Endothelial cell (in vitro differentiated cells): ENCODE measurements at regions not wholly inside any gene's neighbourhood (a gene's known extent, or its start where the extent isn't known, plus 50 kb on each side); places are given as distances from the start of the nearest gene placed in this dataset.

Experiments used
- DNase-seq: peaks from one replicate; pipeline ENCODE4 v3.0.0; 2021; ENCODE audit warnings: low spot score
- H3K27ac Mint-ChIP-seq: one replicate; pipeline ENCODE4 v1.8.0; 2021; ENCODE audit warnings: mixed read lengths, inconsistent platforms; ENCODE audit not compliant: unreplicated experiment
- H3K27me3 Mint-ChIP-seq: one replicate; pipeline ENCODE4 v1.8.0; 2021; ENCODE audit warnings: mild to moderate bottlenecking, moderate library complexity, mixed read lengths, inconsistent platforms; ENCODE audit not compliant: unreplicated experiment
- H3K36me3 Mint-ChIP-seq: one replicate; pipeline ENCODE4 v1.8.0; 2021; ENCODE audit warnings: mild to moderate bottlenecking, low read depth, mixed read lengths, inconsistent platforms; ENCODE audit not compliant: unreplicated experiment
- H3K4me1 Mint-ChIP-seq: one replicate; pipeline ENCODE4 v1.8.0; 2021; ENCODE audit warnings: mild to moderate bottlenecking, mixed read lengths, inconsistent platforms; ENCODE audit not compliant: unreplicated experiment
- H3K4me3 Mint-ChIP-seq: one replicate; pipeline ENCODE4 v1.8.0; 2021; ENCODE audit warnings: mild to moderate bottlenecking, mixed read lengths, inconsistent platforms; ENCODE audit not compliant: unreplicated experiment
- H3K9me3 Mint-ChIP-seq: one replicate; pipeline ENCODE4 v1.8.0; 2021; ENCODE audit warnings: mixed read lengths, inconsistent platforms; ENCODE audit not compliant: unreplicated experiment
- CTCF ChIP-seq: fragments of 200-600 bp; sonication (generic); IDR thresholded peaks from one replicate; pipeline ENCODE4 v1.5.0; 2021; ENCODE audit warnings: antibody characterized with exemption; ENCODE audit not compliant: unreplicated experiment

GRCh38 chr9:126147936-126148870 is 178.4 kb upstream of the MVB12B start:
- TF ChIP-seq CTCF, result no peak
- H3K4me1 Mint-ChIP-seq, result no peaks in the 10 kb centered on the region
- no peak overlapping the region for H3K4me3 Mint-ChIP-seq
- no peaks in the 10 kb centered on the region for H3K9me3 Mint-ChIP-seq
- peaks cover 4% of the 10 kb centered on the region for H3K27me3 Mint-ChIP-seq
- peak; percentile 0 for DNase-seq
- H3K27ac Mint-ChIP-seq, result no peak overlapping the region
- peaks cover 4% of the 10 kb centered on the region for H3K36me3 Mint-ChIP-seq

GRCh38 chr9:126148994-126149393 is 177.6 kb upstream of the MVB12B start:
- H3K27me3 Mint-ChIP-seq, result peaks cover 6% of the 10 kb centered on the region
- no peak overlapping the region for H3K27ac Mint-ChIP-seq
- no peak for DNase-seq
- peaks cover 4% of the 10 kb centered on the region for H3K36me3 Mint-ChIP-seq
- H3K4me3 Mint-ChIP-seq, result no peak overlapping the region
- no peaks in the 10 kb centered on the region for H3K4me1 Mint-ChIP-seq
- no peak for TF ChIP-seq CTCF
- no peaks in the 10 kb centered on the region for H3K9me3 Mint-ChIP-seq

GRCh38 chr9:126149661-126150060 is 177.0 kb upstream of the MVB12B start:
- DNase-seq, result peak; percentile 1
- no peak overlapping the region for H3K4me3 Mint-ChIP-seq

GRCh38 chr9:126150411-126151030 is 176.1 kb upstream of the MVB12B start:
- peak; percentile 3 for DNase-seq
- Mint-ChIP-seq H3K27me3 (peaks cover 6% of the 10 kb centered on the region), H3K27ac (no peak overlapping the region), H3K4me3 (no peak overlapping the region), H3K9me3 (no peaks in the 10 kb centered on the region), H3K36me3 (peaks cover 4% of the 10 kb centered on the region), H3K4me1 (no peaks in the 10 kb centered on the region)
- no peak for TF ChIP-seq CTCF

More at GRCh38 chr9:126149661-126150060, 177.0 kb upstream of the MVB12B start:
- Mint-ChIP-seq H3K4me1 (no peaks in the 10 kb centered on the region), H3K9me3 (no peaks in the 10 kb centered on the region), H3K36me3 (peaks cover 4% of the 10 kb centered on the region), H3K27me3 (peaks cover 6% of the 10 kb centered on the region), H3K27ac (no peak overlapping the region)
- TF ChIP-seq CTCF, result no peak
